ENCODE measurements at regions not wholly inside any gene's neighbourhood (a gene's known extent, or its start where the extent isn't known, plus 50 kb on each side); places are given as distances from the start of the nearest gene placed in this dataset.

DNA sequence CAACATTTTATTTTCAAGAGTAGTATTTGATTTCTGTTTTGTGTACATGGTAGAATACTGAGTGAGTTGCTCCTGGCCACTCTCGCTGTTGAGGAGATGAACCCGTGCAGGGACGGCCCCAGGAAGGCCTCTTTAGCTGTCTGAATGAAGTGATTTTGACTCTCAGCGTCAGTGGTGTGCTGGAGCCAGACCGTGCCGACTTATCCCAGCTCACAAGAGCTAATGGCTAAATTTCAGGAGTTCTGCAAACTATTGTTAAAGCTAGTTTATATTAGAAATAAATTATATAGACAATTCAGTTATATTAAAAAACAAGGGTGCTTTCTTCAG lies 111.2 kb upstream of the KIF26B start:
- H3K9me3 ChIP-seq (ENCODE audit: severe bottlenecking), result no peaks in the 10 kb centered on the region
- TF ChIP-seq, protein P1, sequence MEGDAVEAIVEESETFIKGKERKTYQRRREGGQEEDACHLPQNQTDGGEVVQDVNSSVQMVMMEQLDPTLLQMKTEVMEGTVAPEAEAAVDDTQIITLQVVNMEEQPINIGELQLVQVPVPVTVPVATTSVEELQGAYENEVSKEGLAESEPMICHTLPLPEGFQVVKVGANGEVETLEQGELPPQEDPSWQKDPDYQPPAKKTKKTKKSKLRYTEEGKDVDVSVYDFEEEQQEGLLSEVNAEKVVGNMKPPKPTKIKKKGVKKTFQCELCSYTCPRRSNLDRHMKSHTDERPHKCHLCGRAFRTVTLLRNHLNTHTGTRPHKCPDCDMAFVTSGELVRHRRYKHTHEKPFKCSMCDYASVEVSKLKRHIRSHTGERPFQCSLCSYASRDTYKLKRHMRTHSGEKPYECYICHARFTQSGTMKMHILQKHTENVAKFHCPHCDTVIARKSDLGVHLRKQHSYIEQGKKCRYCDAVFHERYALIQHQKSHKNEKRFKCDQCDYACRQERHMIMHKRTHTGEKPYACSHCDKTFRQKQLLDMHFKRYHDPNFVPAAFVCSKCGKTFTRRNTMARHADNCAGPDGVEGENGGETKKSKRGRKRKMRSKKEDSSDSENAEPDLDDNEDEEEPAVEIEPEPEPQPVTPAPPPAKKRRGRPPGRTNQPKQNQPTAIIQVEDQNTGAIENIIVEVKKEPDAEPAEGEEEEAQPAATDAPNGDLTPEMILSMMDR (IDR thresholded peaks at IDR 0.05; ENCODE audit: poor library complexity, severe bottlenecking), result no peak
- H3K4me3 ChIP-seq (ENCODE audit: severe bottlenecking), result no peak overlapping the region
- no peak overlapping the region for H3K27ac ChIP-seq (ENCODE audit: poor library complexity, severe bottlenecking)
- H3K27me3 ChIP-seq (ENCODE audit: insufficient read depth, poor library complexity, severe bottlenecking), result no peaks in the 10 kb centered on the region
- H3K4me1 ChIP-seq (ENCODE audit: insufficient read depth, poor library complexity, severe bottlenecking), result no peaks in the 10 kb centered on the region
- ATAC-seq (ENCODE audit: low read depth) (no peak), DNase-seq (ENCODE audit: low spot score) (no peak)
- no peaks in the 10 kb centered on the region for H3K36me3 ChIP-seq (ENCODE audit: low read depth)

GRCh38 chr1:245041058-245041698 lies 113.6 kb upstream of the KIF26B start:
- Histone ChIP-seq H3K27me3 (ENCODE audit: insufficient read depth, poor library complexity, severe bottlenecking) (no peaks in the 10 kb centered on the region), H3K9me3 (ENCODE audit: severe bottlenecking) (no peaks in the 10 kb centered on the region), H3K4me3 (ENCODE audit: severe bottlenecking) (no peak overlapping the region), H3K36me3 (ENCODE audit: low read depth) (no peaks in the 10 kb centered on the region), H3K4me1 (ENCODE audit: insufficient read depth, poor library complexity, severe bottlenecking) (no peaks in the 10 kb centered on the region), H3K27ac (ENCODE audit: poor library complexity, severe bottlenecking) (no peak overlapping the region)
- TF ChIP-seq, protein P1 (IDR thresholded peaks at IDR 0.05; ENCODE audit: poor library complexity, severe bottlenecking), result no peak
- ATAC-seq (ENCODE audit: low read depth), result no peak
- DNase-seq (ENCODE audit: low spot score), result no peak

GRCh38 chr1:245039196-245039595 lies 115.6 kb upstream of the KIF26B start:
- Histone ChIP-seq H3K27me3 (ENCODE audit: insufficient read depth, poor library complexity, severe bottlenecking) (no peaks in the 10 kb centered on the region), H3K27ac (ENCODE audit: poor library complexity, severe bottlenecking) (no peak overlapping the region), H3K36me3 (ENCODE audit: low read depth) (no peaks in the 10 kb centered on the region), H3K4me3 (ENCODE audit: severe bottlenecking) (no peak overlapping the region), H3K9me3 (ENCODE audit: severe bottlenecking) (no peaks in the 10 kb centered on the region), H3K4me1 (ENCODE audit: insufficient read depth, poor library complexity, severe bottlenecking) (no peaks in the 10 kb centered on the region)
- TF ChIP-seq, protein P1 (IDR thresholded peaks at IDR 0.05; ENCODE audit: poor library complexity, severe bottlenecking), result no peak
- ATAC-seq (ENCODE audit: low read depth) (no peak), DNase-seq (ENCODE audit: low spot score) (no peak)

DNA sequence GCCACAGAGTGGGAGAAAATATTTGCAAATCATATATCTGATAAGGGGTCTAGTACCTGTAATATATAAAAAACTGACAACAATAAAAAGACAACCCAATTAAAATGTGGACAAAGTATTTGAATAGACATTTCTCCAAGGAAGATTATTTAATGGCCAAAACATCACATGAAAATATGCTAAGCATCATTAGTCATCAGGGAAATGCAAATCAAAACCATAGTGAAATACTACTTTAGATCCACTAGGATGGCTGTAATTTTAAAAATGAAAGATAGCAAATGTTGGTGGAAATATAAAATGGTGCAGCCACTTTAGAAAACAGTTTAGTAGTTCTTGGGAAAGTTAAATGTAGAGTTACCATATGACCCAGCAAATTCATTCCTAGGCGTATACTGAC lies 118.7 kb upstream of the KIF26B start:
- TF ChIP-seq, protein P1 (IDR thresholded peaks at IDR 0.05; ENCODE audit: poor library complexity, severe bottlenecking), result no peak
- DNase-seq (ENCODE audit: low spot score) (no peak), ATAC-seq (ENCODE audit: low read depth) (no peak)
- Histone ChIP-seq H3K4me3 (ENCODE audit: severe bottlenecking) (no peak overlapping the region), H3K36me3 (ENCODE audit: low read depth) (no peaks in the 10 kb centered on the region), H3K27ac (ENCODE audit: poor library complexity, severe bottlenecking) (no peak overlapping the region), H3K27me3 (ENCODE audit: insufficient read depth, poor library complexity, severe bottlenecking) (no peaks in the 10 kb centered on the region), H3K9me3 (ENCODE audit: severe bottlenecking) (no peaks in the 10 kb centered on the region), H3K4me1 (ENCODE audit: insufficient read depth, poor library complexity, severe bottlenecking) (no peaks in the 10 kb centered on the region)

DNA sequence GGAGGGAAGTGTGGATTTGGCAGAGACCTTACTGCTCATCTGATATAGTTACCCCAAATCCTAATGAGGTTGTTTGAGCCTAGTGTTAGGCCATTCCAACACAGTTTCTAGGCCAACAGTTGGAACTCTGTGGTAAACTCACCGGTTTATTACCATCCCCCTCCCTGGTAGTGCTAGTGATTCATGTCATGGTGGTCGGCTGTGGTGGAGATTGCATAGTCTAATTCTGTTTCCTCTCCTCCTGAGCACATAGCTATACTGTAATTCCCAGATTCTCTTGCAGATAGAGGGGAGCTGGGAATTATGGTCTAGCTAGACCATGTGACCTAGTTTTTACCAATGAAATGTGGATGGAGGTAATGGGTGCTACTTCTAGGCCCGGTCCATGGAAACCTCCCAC lies 123.7 kb upstream of the KIF26B start:
- Histone ChIP-seq H3K27me3 (ENCODE audit: insufficient read depth, poor library complexity, severe bottlenecking) (no peaks in the 10 kb centered on the region), H3K27ac (ENCODE audit: poor library complexity, severe bottlenecking) (no peak overlapping the region), H3K36me3 (ENCODE audit: low read depth) (no peaks in the 10 kb centered on the region), H3K4me1 (ENCODE audit: insufficient read depth, poor library complexity, severe bottlenecking) (no peaks in the 10 kb centered on the region), H3K9me3 (ENCODE audit: severe bottlenecking) (no peaks in the 10 kb centered on the region), H3K4me3 (ENCODE audit: severe bottlenecking) (no peak overlapping the region)
- no peak for ATAC-seq (ENCODE audit: low read depth)
- TF ChIP-seq, protein P1 (IDR thresholded peaks at IDR 0.05; ENCODE audit: poor library complexity, severe bottlenecking), result no peak
- no peak for DNase-seq (ENCODE audit: low spot score)

All from RWPE2 (cell line).